ENCODE measurements at regions not wholly inside any gene's neighbourhood (a gene's known extent, or its start where the extent isn't known, plus 50 kb on each side); places are given as distances from the start of the nearest gene placed in this dataset.

DNA sequence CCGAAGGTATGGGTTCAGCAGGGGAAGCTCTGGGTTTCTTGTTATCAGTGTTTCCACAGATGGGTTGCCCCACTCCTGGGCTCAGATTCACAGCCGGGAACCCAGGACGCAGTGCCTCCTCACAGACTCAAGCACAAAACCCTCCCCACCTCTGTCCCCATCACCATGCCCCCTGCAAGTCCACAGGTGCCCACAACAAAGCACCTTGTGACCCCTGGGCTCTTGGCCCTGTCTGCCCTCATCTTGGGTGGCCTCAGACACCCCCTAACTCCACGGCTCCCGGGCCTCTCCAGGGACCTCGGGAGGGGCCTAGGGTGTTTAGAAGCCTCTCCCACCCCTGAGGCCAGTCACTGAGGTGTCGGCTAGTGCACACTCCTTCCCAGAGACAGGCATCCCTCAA, 231.7 kb downstream of the TUBA3C start:
- TF ChIP-seq, protein P1, sequence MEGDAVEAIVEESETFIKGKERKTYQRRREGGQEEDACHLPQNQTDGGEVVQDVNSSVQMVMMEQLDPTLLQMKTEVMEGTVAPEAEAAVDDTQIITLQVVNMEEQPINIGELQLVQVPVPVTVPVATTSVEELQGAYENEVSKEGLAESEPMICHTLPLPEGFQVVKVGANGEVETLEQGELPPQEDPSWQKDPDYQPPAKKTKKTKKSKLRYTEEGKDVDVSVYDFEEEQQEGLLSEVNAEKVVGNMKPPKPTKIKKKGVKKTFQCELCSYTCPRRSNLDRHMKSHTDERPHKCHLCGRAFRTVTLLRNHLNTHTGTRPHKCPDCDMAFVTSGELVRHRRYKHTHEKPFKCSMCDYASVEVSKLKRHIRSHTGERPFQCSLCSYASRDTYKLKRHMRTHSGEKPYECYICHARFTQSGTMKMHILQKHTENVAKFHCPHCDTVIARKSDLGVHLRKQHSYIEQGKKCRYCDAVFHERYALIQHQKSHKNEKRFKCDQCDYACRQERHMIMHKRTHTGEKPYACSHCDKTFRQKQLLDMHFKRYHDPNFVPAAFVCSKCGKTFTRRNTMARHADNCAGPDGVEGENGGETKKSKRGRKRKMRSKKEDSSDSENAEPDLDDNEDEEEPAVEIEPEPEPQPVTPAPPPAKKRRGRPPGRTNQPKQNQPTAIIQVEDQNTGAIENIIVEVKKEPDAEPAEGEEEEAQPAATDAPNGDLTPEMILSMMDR (IDR thresholded peaks at IDR 0.05): no peak
- no peak for TF ChIP-seq POLR2AphosphoS5 (IDR thresholded peaks at IDR 0.05; ENCODE audit: low read depth, low read length)
- TF ChIP-seq, protein P2, sequence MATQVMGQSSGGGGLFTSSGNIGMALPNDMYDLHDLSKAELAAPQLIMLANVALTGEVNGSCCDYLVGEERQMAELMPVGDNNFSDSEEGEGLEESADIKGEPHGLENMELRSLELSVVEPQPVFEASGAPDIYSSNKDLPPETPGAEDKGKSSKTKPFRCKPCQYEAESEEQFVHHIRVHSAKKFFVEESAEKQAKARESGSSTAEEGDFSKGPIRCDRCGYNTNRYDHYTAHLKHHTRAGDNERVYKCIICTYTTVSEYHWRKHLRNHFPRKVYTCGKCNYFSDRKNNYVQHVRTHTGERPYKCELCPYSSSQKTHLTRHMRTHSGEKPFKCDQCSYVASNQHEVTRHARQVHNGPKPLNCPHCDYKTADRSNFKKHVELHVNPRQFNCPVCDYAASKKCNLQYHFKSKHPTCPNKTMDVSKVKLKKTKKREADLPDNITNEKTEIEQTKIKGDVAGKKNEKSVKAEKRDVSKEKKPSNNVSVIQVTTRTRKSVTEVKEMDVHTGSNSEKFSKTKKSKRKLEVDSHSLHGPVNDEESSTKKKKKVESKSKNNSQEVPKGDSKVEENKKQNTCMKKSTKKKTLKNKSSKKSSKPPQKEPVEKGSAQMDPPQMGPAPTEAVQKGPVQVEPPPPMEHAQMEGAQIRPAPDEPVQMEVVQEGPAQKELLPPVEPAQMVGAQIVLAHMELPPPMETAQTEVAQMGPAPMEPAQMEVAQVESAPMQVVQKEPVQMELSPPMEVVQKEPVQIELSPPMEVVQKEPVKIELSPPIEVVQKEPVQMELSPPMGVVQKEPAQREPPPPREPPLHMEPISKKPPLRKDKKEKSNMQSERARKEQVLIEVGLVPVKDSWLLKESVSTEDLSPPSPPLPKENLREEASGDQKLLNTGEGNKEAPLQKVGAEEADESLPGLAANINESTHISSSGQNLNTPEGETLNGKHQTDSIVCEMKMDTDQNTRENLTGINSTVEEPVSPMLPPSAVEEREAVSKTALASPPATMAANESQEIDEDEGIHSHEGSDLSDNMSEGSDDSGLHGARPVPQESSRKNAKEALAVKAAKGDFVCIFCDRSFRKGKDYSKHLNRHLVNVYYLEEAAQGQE (IDR thresholded peaks at IDR 0.05; ENCODE audit: insufficient read depth in 1 of 2, low read depth in 2 of 2, low read length in 1 of 2): no peak
